GM21723 (cell line): ENCODE measurements at regions not wholly inside any gene's neighbourhood (a gene's known extent, or its start where the extent isn't known, plus 50 kb on each side); places are given as distances from the start of the nearest gene placed in this dataset.
"Not testable (repeated sequence)": the region's sequence is repeated elsewhere in the genome, so short reads cannot be mapped to it uniquely, and the experiment has no call there.

Source experiments
- ATAC-seq: cut with Tn5 transposase; IDR thresholded peaks from one replicate; pipeline ENCODE4 v1.9.1; 2021; ENCODE audit warnings: mild to moderate bottlenecking, moderate library complexity; ENCODE audit not compliant: unreplicated experiment

- ATAC-seq = no peak
These were observed 90.3 kb upstream of the FBXL17 start for GRCh38 chr5:108472237-108472636.

GRCh38 chr5:108467563-108467962, 85.7 kb upstream of the FBXL17 start:
- no peak for ATAC-seq

GRCh38 chr5:108461628-108462367, 79.9 kb upstream of the FBXL17 start:
- no peak for ATAC-seq

- no peak for ATAC-seq
These were observed 77.9 kb upstream of the FBXL17 start for GRCh38 chr5:108459769-108460168.

GRCh38 chr5:108451269-108451668, 69.4 kb upstream of the FBXL17 start:
- ATAC-seq = no peak

- ATAC-seq = not testable (repeated sequence)
These were observed 62.2 kb upstream of the FBXL17 start for GRCh38 chr5:108444130-108444529.

GRCh38 chr5:108442063-108442651, 60.3 kb upstream of the FBXL17 start:
- not testable (repeated sequence) for ATAC-seq

GRCh38 chr5:108437425-108437824, 55.5 kb upstream of the FBXL17 start:
- no peak for ATAC-seq

GRCh38 chr5:108436696-108437095, 54.8 kb upstream of the FBXL17 start:
- ATAC-seq = no peak

- no peak for ATAC-seq
These were observed 51.7 kb upstream of the FBXL17 start for GRCh38 chr5:108433600-108433999.

- ATAC-seq = no peak
These were observed 50.1 kb upstream of the FBXL17 start for GRCh38 chr5:108432024-108432423.
